IMR-90 (cell line): ENCODE measurements at regions not wholly inside any gene's neighbourhood (a gene's known extent, or its start where the extent isn't known, plus 50 kb on each side); places are given as distances from the start of the nearest gene placed in this dataset.

Source experiments
- ATAC-seq: fragments of 200-7000 bp; cut with Tn5 transposase; 2 replicates; pipeline ENCODE4 v1.9.1; 2020; ENCODE audit warnings: low read depth, mild to moderate bottlenecking, moderate library complexity
- BruUV-seq: library from RNA; stranded (reverse); fragments of 400-500 nt; replicated peaks from 2 replicates; lab custom pipeline; 2021; lab: Mats Ljungman, UMichigan
- CTCF ChIA-PET: fragments of 300-600 bp; formaldehyde crosslinking; extraction: SDS; loops from one replicate; lab custom pipeline; 2021; ENCODE audit warnings: antibody characterized with exemption; lab: Yijun Ruan, JAX
- POLR2A ChIA-PET: fragments of 300-600 bp; sonication (Branson Sonifier 250); formaldehyde crosslinking; loops from one replicate; lab custom pipeline; 2022; ENCODE audit warnings: antibody characterized with exemption; ENCODE audit not compliant: unreplicated experiment; lab: Charles Lee
- DNase-seq: peaks from one replicate; pipeline ENCODE4 v3.0.0; 2013
- H2AFZ ChIP-seq: replicated peaks from 2 replicates; pipeline ENCODE3; 2013; ENCODE audit warnings: low read length, mild to moderate bottlenecking; ENCODE audit not compliant: poor library complexity
- H2AK5ac ChIP-seq: 2 replicates; pipeline ENCODE4 v1.6.1; 2013; ENCODE audit warnings: low read depth, low read length, inconsistent platforms
- H2AK9ac ChIP-seq: replicated peaks from 2 replicates; pipeline ENCODE3; 2013; ENCODE audit warnings: mild to moderate bottlenecking, low read depth, low read length, moderate library complexity; ENCODE audit not compliant: poor library complexity
- H2BK120ac ChIP-seq: 2 replicates; pipeline ENCODE4 v1.6.1; 2013; ENCODE audit warnings: low read depth, low read length, inconsistent platforms
- H2BK15ac ChIP-seq: 3 replicates; pipeline ENCODE4 v1.6.1; 2013; ENCODE audit warnings: low read depth, low read length, inconsistent platforms
- H2BK20ac ChIP-seq: 2 replicates; pipeline ENCODE4 v1.6.1; 2013; ENCODE audit warnings: low read depth, mild to moderate bottlenecking, inconsistent platforms, low read length, moderate library complexity
- H2BK5ac ChIP-seq: 2 replicates; pipeline ENCODE4 v1.6.1; 2013; ENCODE audit warnings: mild to moderate bottlenecking, low read depth, low read length, inconsistent platforms; ENCODE audit not compliant: poor library complexity, severe bottlenecking
- H3K14ac ChIP-seq: replicated peaks from 2 replicates; pipeline ENCODE4 v1.6.1; 2013; ENCODE audit warnings: low read depth, low read length, inconsistent platforms
- H3K18ac ChIP-seq: 2 replicates; pipeline ENCODE4 v1.6.1; 2013; ENCODE audit warnings: low read depth, low read length, control low read depth
- H3K23ac ChIP-seq: 2 replicates; pipeline ENCODE4 v1.6.1; 2013; ENCODE audit warnings: low read depth, low read length, inconsistent platforms
- H3K27ac ChIP-seq: 2 replicates; pipeline ENCODE4 v1.5.1; 2013; ENCODE audit warnings: mild to moderate bottlenecking, control low read depth, low read length; ENCODE audit not compliant: insufficient read depth
- H3K27me3 ChIP-seq: 2 replicates; pipeline ENCODE4 v1.6.1; 2013; ENCODE audit warnings: low read length; ENCODE audit not compliant: control insufficient read depth, insufficient read depth
- H3K36me3 ChIP-seq: 2 replicates; pipeline ENCODE4 v1.6.1; 2013; ENCODE audit warnings: low read length, mixed read lengths; ENCODE audit not compliant: control insufficient read depth, insufficient read depth
- H3K4ac ChIP-seq: 2 replicates; pipeline ENCODE4 v1.6.1; 2013; ENCODE audit warnings: low read depth, low read length, inconsistent platforms
- H3K4me1 ChIP-seq: 2 replicates; pipeline ENCODE4 v1.6.1; 2013; ENCODE audit warnings: low read length, mixed read lengths; ENCODE audit not compliant: control insufficient read depth, insufficient read depth
- H3K4me2 ChIP-seq: 2 replicates; pipeline ENCODE4 v1.6.1; 2013; ENCODE audit warnings: low read depth, mild to moderate bottlenecking, control low read depth, low read length, moderate library complexity
- H3K4me3 ChIP-seq: 2 replicates; pipeline ENCODE4 v1.5.1; 2013; ENCODE audit warnings: low read depth, mild to moderate bottlenecking, control low read depth, low read length, moderate library complexity; ENCODE audit not compliant: insufficient read depth
- H3K56ac ChIP-seq: 2 replicates; pipeline ENCODE4 v1.6.1; 2013; ENCODE audit warnings: low read length, inconsistent platforms; ENCODE audit not compliant: insufficient read depth; ENCODE audit errors: extremely low read depth
- H3K79me1 ChIP-seq, 2 experiments: 2 replicates each; pipeline ENCODE4 v1.6.1; 2013; ENCODE audit warnings: low read length in 2 of 2, inconsistent platforms in 1 of 2, low read depth in 1 of 2
- H3K9ac ChIP-seq: 2 replicates; pipeline ENCODE4 v1.6.1; 2013; ENCODE audit warnings: low read depth, low read length, control low read depth
- H3K9me1 ChIP-seq: 2 replicates; pipeline ENCODE4 v1.6.1; 2013; ENCODE audit warnings: low read length, inconsistent platforms; ENCODE audit not compliant: insufficient read depth
- H3K9me3 ChIP-seq: 2 replicates; pipeline ENCODE4 v1.6.1; 2013; ENCODE audit warnings: low read length; ENCODE audit not compliant: control insufficient read depth, insufficient read depth
- H4K20me1 ChIP-seq: 2 replicates; pipeline ENCODE4 v1.6.1; 2013; ENCODE audit warnings: low read length, inconsistent platforms; ENCODE audit not compliant: insufficient read depth
- H4K5ac ChIP-seq: 2 replicates; pipeline ENCODE4 v1.6.1; 2013; ENCODE audit warnings: mild to moderate bottlenecking, low read depth, low read length, control low read depth
- H4K8ac ChIP-seq, 2 experiments: 2 replicates each; pipeline ENCODE4 v1.6.1; 2013; ENCODE audit warnings: low read depth in 2 of 2, low read length in 2 of 2, control low read depth in 1 of 2, inconsistent platforms in 1 of 2
- H4K91ac ChIP-seq: 2 replicates; pipeline ENCODE4 v1.6.1; 2013; ENCODE audit warnings: low read depth, low read length, inconsistent platforms; ENCODE audit not compliant: insufficient read depth
- CHD1 ChIP-seq: IDR thresholded peaks from 2 replicates; pipeline ENCODE4 v1.6.1; 2012; ENCODE audit warnings: low read depth, low read length, improper control_type of control experiment
- WGBS, 2 experiments: methylation state at CpG; one replicate each; pipeline versions ENCODE4 v1.1.5 to v1.1.7; 2013; ENCODE audit warnings: missing lambda C conversion rate in 2 of 2; ENCODE audit not compliant: insufficient read length in 1 of 2; ENCODE audit errors: extremely low coverage in 2 of 2; 5-methylcytosine and 5-hydroxymethylcytosine counted together
- dilution Hi-C: fragments of 300-500 bp; cut with HindIII; formaldehyde crosslinking; loops from one replicate; pipeline ENCODE4 v1.14.3; 2018; ENCODE audit warnings: low sequenced_read_pairs; ENCODE audit not compliant: unreplicated experiment
- in situ Hi-C: fragments of 300-500 bp; cut with MboI; formaldehyde crosslinking; loops from 3 replicates; pipeline ENCODE4 v1.14.3; 2019; ENCODE audit warnings: low sequenced_read_pairs, inconsistent platforms, mixed read lengths
- intact Hi-C: fragments of 100-400 bp; cut with micrococcal nuclease; formaldehyde crosslinking; loops from 2 replicates; pipeline ENCODE4 v1.10.0; 2022

DNA sequence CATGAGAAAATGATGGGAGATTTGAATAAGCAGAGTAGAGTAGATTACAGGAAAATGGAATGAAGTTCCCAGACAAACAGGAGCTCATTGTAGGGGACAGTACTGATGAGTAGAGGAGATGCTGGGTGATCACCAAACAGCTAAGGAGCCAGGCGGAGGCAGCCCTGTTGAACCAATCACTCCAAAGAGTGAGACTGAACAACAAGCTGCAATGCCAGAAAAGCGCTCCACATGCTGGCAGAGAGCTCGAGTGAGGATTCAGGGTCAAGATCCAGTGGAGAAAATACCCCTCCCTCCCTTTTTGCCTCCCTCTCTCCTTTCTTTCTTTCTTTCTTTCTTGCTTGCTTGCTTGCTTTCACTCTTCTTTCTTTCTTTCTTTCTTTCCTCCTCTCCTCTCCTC is 133.3 kb downstream of the PFKFB3 start:
- H3K18ac ChIP-seq: no peak overlapping the region
- no peak overlapping the region for H2BK15ac ChIP-seq
- in situ Hi-C loops: no loop called here

More for the DNA sequence above, 133.3 kb downstream of the PFKFB3 start:
- Histone ChIP-seq H3K36me3 (no peaks in the 10 kb centered on the region), H4K5ac (no peak overlapping the region), H4K91ac (no peak overlapping the region), H3K14ac (no peak overlapping the region), H3K9ac (no peak overlapping the region), H3K9me1 (no peaks in the 10 kb centered on the region; the same call in 1 of the 2 replicates), H3K4me2 (no peak overlapping the region), H3K9me3 (0 out of 2 replicates have a peak, but pooled peaks cover 1% of the 10 kb centered on the region), H2AK9ac (no peak overlapping the region), H2BK20ac (no peak overlapping the region), H4K20me1 (no peaks in the 10 kb centered on the region), H3K27me3 (no peaks in the 10 kb centered on the region), H2BK5ac (no peak overlapping the region), H2AFZ (no peak overlapping the region), H4K8ac (no peak overlapping the region), H2BK120ac (no peak overlapping the region), H3K4me1 (no peaks in the 10 kb centered on the region), H3K79me1 (no peaks in the 10 kb centered on the region), H2AK5ac (no peak overlapping the region), H3K4me3 (no peak overlapping the region), H3K23ac (no peak overlapping the region), H3K4ac (no peak overlapping the region), H3K27ac (no peak overlapping the region), H3K56ac (no peak overlapping the region)
- intact Hi-C loops (no loop called here), dilution Hi-C loops (no loop called here)
- WGBS, 2 experiments: no CpG with 5 or more reads among the region's 3 CpGs
- DNase-seq (no peak), ATAC-seq (no peak)
- CTCF ChIA-PET: interaction anchor here (1.1 kb wide), 1 partner anchor 46 kb away, joined by 3 read pairs; no protein-coding TSS in a partner anchor
- POLR2A ChIA-PET: no interaction called here
- TF ChIP-seq CHD1: no peak
- BruUV-seq: no TSS peak
